ENCODE measurements at regions not wholly inside any gene's neighbourhood (a gene's known extent, or its start where the extent isn't known, plus 50 kb on each side); places are given as distances from the start of the nearest gene placed in this dataset.
"Not testable (repeated sequence)": the region's sequence is repeated elsewhere in the genome, so short reads cannot be mapped to it uniquely, and the experiment has no call there.

DNA sequence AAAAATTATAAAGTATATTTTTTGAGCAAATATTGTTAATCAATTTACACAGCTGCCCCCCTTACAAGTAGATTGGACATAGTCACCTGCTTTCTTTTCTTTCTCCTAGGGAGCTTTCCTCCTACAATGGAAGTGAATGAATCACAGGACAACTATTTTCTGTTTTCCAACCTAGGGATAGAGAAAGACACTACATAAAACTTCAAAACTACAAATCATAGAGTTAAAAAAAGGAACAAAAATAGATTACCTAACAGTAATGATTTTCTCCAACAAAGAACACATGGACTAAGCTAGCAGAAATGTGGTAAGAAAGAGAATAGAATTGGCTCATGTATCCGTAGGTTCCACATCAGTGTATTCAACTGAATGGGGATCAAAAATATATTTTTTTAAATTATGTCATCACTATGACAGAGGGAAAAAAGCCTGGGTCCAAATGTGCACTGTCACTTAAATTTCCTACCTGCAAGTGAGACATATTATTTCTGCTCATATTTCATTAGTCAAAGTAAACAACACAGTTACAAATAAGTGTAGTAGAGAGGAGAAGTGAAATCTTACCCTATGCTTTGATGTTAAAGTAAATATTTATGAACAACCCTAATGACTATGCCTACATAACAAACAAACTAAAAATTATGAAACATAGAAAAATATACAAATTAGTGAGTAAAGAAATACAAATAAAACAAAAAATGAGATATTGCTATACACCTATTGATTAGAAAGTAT lies 756.7 kb downstream of the SOCS6 start:
- no peak for DNase-seq

DNA sequence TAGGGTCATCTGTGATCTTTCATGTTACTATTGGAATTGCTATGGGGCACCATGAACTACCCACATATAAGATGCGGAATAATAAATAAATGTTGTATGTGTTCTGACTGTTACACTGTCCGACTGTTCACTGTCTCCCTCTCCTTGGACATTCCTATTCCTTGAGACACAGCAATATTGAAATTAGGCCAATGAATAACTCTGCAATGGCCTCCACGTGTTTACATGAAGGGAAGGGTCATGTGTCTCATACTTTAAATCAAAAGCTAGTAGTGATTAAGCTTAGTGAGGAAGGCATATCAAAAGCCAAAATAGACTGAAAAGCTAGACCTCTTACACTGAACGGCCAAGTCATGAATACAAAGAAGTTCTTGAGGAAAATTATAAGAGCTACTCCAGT lies 751.3 kb downstream of the SOCS6 start:
- DNase-seq: no peak

DNA sequence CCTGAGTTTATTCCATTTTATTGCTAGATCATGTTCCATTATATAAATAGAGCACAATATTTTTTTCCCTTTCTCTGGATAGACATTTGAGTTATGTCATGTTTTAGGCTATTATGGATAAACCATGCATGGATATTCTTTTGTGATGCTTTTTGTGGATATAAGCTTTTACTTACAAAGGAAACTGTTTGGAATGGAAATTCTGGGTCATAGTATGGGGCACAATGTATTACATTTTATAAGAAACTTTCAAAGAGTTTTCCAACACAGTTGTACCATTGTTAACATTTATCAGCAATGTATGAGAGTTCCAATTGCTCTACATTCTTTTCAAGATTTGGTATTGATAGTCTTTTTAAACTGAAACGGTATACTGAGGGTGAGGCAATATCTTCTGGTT lies 749.4 kb downstream of the SOCS6 start:
- no peak for DNase-seq

DNA sequence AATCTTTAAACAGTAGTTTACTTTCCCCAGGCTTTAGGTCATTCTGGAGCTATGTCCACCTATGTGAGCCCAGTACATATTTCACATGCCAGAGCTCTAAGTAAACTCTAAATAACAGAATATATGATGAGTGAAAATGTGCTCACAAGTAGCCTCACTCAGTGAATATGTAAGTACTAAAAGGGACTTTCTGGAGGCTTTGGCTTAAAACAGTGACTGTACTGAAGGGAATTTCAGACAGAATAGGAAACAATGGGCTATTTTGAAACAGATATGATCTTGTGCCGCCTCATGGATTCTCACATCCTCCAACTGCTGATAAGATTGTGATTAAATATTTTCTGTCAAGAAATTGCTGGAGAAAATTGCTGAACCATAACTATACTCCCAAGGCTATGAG lies 747.9 kb downstream of the SOCS6 start:
- no peak for DNase-seq

DNA sequence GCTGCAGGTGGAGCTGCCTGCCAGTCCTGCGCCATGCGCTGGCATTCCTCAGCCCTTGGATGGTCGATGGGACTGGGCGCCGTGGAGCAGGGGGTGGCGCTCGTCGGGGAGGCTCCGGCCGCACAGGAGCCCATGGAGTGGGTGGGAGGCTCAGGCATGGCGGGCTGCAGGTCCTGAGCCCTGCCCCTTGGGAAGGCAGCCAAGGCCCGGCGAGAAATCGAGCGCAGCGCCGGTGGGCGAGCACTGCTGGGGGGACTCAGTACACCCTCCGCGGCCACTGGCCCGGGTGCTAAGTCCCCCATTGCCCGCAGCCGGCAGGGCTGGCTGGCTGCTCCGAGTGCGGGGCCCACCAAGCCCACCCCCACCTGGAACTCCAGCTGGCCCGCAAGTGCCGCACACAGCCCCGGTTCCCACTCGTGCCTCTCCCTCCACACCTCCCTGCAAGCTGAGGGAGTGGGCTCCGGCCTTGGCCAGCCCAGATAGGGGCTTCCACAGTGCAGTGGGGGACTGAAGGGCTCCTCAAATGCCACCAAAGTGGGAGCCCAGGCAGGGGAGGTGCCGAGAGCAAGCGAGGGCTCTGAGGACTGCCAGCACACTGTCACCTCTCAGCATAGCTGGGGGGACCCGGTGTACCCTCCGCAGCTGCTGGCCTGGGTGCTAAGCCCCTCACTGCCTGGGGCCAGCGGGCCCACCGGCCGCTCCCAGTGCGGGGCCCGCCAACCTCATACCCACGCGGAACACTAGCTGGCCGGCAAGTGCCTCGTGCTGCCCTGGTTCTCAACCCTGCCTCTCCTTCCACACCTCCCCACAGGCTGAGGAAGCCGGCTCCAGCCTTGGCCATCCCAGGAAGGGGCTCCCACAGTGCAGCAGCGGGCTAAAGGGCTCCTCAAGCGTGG lies 742.7 kb downstream of the SOCS6 start:
- DNase-seq: not testable (repeated sequence)

DNA sequence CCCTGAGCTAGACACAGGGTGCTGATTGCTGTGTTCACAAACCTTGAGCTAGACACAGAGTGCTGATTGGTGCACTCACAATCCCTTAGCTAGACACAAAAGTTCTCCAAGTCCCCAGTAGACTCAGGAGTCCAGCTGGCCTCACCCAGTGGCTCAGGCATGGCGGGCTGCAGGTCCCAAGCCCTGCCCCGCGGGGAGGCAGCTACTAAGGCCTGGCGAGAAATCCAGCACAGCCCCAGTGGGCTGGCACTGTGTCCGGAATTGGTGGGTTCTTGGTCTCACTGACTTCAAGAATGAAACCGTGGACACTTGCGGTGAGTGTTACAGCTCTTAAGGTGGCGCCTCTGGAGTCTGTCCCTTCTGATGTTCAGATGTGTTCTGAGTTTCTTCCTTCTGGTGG lies 741.2 kb downstream of the SOCS6 start:
- DNase-seq: not testable (repeated sequence)

DNA sequence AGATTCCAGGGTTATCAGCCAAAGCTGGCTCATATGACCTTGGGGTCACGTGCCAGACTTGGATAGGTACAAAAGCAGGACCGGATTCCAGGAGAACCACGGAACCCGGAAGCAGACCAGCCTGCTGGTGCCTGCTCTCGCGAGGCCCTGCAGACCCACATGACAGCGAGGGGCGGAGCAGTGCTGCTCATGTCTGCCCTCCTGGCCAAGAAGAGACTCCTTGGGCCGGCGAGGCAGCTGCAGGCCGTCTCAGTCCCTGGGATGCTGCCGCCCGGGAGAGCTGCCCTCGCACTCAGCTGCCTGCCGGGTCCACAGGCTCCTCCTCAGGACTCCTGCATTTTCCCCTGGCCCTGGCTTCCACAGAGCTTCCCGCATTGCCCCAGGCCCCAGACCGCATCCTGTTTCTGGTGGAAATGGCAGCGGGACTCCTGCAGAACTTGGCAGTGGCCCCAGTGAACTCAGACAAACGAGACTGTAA lies 739.5 kb downstream of the SOCS6 start:
- no peak for DNase-seq

DNA sequence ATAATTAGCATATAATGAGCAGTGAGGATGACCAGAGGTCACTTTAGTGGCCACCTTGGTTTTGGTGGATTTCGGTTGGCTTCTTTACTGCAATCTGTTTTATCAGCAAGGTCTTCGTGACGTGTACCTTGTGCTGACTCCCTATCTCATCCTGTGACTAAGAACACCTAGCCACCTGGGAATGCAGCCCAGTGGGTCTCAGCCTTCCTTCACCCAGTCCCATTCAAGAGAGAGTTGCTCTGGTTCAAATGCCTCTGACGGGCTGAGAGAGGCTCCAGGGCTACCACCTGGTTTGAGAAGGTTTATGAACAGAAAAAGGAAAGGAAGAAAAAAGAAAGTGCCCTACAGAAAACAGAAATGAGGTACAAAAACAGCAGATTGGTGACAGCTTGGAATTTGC lies 738.7 kb downstream of the SOCS6 start:
- DNase-seq: no peak

DNA sequence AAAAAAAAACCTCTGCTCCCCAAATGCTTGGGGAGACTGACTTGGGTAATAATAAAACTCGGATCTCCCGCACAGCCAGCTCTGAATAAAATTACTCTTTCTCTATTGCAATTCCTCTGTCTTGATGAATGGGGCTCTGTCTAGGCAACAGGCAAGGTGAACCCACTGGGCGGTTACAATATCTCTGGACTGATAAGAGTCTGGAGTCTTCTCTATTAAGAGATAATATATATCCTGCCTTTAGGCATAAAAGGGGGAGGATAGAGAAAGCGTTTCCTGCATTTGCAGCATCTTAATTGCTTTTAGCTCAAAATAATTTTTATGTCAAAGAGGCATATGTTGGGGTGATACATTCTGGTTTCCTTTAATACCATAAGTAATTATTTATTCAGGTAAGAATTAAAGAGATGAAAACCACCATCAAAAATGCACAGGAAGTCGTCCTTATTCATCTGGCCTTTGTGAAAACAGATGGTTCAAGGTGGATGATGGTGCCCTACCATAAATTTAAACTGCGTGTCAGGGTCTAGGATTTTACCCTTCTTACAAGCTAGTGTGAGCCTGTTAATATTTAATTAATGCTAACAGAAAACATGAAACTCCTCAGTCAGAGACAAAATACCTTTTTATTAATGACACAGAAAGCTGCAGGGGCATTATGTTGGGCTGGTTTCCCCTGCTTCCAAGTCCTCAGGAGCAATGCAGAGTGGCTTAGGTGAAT lies 736.8 kb downstream of the SOCS6 start:
- no peak for DNase-seq

DNA sequence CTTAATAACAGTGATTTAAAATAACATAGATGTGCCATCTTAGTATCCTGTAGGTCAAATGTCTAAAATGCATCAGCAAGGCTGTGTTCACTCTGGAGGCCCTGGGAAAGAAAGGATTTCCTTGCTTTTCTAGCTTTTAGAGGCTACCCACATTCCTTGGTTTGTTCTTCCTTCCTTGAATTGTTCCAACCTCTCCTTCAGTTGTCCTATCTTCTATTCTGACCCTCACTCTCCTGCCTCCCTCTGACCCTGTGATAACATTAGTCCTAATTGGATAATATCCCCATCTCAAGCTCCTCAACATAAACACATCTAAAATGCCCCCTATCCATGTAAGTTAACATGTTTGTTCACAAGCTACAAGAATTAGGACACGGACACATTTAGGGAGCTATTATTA lies 733.5 kb downstream of the SOCS6 start:
- DNase-seq: no peak

DNA sequence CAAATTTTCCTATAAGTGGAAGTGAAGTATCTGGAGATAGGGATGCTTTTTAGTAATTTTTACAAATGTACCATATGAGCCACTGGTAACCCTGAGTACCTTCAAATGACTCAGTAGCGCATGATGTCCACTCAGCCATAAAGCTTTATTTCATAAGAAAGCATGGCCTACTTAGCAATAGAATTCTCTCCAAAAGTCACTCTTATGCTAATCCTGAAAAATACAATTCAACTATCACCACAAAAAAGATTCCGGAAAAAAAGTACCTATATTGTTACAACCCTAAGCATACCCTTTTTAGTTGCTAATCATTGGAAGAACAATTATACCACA lies 732.2 kb downstream of the SOCS6 start:
- no peak for DNase-seq

DNA sequence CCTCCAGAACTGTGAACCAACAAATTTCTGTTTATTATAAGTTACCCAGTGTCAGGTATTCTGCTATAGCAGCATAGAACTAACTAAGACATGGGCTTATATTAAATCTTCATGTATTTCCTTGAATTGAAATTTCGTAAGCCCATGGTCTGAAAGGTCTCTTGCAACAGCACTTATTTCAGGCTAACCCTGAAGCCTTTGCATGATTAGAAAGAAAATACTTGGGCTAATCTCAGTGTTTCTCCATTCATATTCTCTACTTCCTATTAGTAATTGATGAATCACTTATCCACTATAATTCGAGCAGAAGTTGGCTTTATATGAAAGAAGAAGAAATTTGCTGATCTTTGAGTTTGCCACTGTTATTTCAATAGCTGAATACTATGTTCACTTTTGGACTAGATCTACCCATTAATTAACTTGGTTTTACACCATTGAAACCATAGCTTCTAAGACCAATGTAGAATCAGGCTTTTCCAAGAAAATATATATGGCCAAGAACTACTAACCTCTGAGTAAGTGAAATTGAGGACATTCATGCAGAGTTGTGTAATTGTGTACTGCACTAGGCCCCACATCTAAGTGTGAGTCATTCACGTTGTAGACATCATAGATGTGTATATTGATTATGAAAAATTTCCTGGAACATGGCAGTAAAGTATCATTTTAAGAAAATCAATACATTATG lies 731.6 kb downstream of the SOCS6 start:
- no peak for DNase-seq

DNA sequence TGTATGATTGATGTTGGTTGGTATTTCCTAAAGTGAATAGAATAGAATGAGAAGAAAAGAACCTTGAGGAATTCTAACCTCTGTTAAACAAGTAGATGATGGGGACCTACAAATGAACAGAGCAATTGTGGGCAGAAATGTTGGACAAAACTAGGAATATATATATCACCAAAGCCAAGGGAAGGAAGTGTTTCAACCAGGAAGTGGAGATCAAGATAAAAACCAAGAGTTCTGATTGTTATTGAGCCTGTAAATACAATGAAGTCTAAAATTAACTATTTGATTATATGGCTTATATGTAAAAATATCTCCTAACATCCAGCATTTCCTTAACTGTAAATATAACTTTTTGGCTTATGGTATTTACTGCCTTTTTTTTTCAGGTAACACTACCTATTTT lies 730.0 kb downstream of the SOCS6 start:
- DNase-seq: no peak

DNA sequence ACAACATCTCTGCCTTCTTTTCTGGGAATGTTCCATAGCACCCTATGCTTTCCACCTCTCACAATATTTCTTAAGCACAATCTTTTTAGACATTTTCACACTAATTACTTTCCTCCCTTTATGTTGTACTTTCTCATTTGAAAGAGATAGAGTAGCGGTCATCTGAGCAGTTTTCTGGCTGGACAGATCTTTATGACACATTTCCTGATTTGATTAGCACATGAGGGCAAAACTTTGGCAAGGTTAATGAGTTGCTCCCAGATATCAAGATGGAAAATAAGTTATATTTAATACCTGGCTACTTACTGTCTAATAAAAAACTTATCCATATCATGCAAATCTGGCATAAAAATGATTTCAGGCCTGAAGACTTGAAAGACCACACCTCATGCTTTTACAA lies 723.9 kb downstream of the SOCS6 start:
- no peak for DNase-seq

DNA sequence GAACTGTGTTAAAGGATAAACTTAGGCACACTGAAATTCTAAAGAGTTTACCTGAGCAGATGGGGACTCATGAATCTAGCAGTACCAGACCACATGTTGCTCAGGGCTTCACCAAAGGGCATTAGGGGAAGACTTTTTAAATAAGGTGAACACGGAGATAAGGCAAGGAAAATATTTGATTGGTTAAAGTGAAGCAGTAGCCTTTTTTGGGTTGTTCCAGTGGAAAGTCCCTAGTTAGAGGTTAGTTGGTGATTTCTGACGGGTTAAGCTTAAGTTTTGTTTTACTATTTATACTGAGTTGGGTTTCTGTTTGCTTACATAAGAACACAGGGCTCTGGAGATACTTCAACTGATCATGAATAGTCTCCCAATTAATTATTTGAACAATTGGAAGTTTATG lies 722.5 kb downstream of the SOCS6 start:
- no peak for DNase-seq

DNA sequence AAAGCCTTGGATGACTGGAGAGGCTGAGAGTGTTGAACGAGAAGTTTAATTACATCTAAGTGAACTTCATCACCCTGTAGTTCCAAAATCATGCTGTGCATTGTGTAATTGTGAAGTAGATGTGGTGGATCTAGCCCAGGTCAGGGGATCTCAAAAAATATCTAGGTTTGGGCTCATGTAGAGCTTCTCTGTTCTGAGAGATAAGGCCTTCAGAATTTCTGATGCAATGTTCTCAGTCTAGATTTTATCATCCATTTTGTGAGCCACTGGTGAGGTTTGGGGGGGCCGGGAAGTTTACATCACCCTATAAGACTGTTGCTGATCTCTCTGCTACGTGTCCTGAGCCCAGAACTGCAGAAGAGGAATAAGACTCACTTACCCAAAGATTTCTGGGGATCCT lies 719.4 kb downstream of the SOCS6 start:
- no peak for DNase-seq

DNA sequence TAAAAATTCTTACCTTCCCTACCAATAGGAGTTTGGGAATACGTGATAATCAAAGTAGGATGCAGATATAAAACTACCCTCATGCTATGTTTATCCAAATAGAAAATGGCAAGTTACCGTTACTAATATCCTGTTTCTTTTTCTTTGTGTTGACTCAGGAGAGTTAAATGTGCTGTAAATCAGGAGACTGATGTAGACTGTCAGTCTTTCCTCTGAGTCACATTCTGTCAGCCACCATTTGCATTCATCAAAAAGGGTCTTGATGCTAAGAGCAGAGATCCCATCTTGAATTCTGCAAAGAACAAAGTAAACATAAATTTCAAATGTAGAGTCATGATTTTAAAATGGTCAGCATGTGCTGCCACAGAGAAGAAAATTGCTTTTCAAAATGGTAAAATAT lies 712.8 kb downstream of the SOCS6 start:
- no peak for DNase-seq

DNA sequence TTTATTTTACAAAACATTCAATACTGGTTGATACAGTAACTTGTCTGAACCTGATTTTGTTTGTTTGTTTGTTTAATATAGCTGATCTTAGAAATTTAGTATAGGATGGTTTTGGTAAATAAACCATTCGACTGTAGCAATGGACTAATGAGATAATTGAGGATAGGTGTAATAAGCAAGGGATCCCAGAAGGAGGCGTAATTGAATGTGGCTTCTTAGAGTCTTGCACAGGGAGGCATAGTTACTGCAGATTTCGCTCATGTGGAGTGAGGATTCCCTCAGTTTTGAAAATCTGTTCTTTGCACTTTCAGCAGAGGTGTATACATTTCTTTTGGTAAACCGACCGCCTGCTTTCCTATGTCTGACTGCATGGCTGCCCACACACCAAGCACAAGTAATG lies 709.6 kb downstream of the SOCS6 start:
- DNase-seq: no peak

DNA sequence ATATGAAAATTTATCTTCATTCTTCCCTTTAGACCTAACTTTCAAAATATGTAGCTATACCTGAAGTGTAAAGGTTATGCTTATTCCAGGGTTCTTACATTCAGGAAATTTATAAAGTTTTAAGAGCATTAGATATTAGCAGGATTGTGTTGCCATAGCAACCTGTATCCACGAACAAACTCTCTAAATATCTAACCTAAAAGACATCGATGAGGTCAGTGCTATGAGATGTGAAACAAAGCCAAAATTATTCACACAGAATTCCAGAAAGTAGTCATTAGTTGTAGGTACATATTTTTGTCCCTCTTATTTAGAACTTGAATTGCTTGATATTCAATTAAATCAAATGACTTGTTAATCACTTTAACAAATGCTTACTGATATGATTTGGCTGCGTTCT lies 705.3 kb downstream of the SOCS6 start:
- no peak for DNase-seq

DNA sequence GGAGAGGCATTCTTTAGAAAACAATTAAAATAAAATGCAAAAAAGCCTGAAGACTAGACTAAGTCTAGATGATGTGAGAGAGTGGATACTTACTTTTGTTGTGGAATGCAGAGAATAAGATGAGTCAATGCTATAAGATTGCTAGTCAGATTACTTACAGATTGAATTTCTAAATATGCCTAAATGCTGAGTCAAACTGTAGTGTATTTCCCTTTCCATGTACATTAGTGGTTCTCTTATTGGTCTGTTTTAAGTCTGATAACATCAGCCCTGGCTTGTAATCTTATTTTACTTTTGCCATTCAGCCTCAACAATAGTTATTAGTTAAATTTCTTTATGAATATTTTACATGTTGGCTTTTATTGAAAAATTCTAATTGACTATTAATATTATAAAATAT lies 702.7 kb downstream of the SOCS6 start:
- no peak for DNase-seq

DNA sequence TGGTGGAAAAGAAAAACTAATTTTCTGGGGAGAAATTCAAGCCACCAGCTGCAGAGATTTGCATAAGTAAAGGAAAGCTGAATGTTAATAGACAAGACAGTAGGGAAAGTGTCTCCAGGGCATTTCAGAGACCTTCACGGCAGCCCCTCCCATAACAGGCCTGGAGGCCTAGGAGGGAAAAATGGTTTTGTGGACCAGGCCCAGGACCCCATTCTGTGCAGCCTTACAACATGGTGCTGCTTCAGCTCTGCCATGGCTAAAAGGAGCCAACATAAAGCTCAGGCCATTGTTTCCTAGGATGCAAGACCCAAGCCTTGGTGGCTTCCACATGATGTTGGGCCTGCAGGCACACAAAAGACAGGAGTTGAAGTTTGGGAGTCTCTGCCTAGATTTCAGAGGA lies 697.1 kb downstream of the SOCS6 start:
- no peak for DNase-seq

DNA sequence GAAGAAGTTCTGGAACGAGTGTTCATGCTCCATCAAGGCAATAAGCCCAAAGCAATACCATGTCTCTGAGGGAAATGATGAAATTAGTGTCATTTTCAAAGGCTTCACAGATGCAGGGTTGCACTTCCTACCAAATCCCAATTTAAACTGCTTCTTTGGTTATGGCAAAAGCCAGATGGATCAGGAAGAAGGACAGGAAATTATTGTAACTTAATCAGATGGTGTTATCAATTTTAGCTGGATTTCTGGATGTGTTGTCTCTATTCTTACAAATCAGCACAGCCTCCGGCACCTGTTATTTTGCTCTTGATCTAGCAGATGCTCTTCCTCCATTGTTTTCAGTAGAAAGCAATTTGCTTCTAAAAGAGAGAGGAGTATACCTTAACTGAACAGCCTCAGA lies 693.4 kb downstream of the SOCS6 start:
- no peak for DNase-seq
